Renal pelvis (tissue), 1 donor: ENCODE measurements at regions not wholly inside any gene's neighbourhood (a gene's known extent, or its start where the extent isn't known, plus 50 kb on each side); places are given as distances from the start of the nearest gene placed in this dataset.
"Not testable (repeated sequence)": the region's sequence is repeated elsewhere in the genome, so short reads cannot be mapped to it uniquely, and the experiment has no call there.

ENCODE experiments used
- DNase-seq: peaks from one replicate; pipeline ENCODE4 v3.0.0-alpha.2; 2013

GRCh38 chr11:13782390-13783075 lies 114.1 kb downstream of the FAR1 start:
- no peak for DNase-seq

GRCh38 chr11:13784441-13784840 lies 116.0 kb downstream of the FAR1 start:
- no peak for DNase-seq

GRCh38 chr11:13784855-13785254 lies 116.4 kb downstream of the FAR1 start:
- no peak for DNase-seq

GRCh38 chr11:13786688-13787087 lies 118.2 kb downstream of the FAR1 start:
- DNase-seq: no peak

GRCh38 chr11:13797616-13798015 lies 129.1 kb downstream of the FAR1 start:
- not testable (repeated sequence) for DNase-seq

GRCh38 chr11:13800901-13801300 lies 132.4 kb downstream of the FAR1 start:
- DNase-seq: no peak

- DNase-seq: no peak
Measured at GRCh38 chr11:13818325-13818724, 144.2 kb upstream of the SPON1 start.

GRCh38 chr11:13826505-13827278 lies 135.8 kb upstream of the SPON1 start:
- no peak for DNase-seq

- no peak for DNase-seq
Measured at GRCh38 chr11:13831696-13832095, 130.8 kb upstream of the SPON1 start.

- DNase-seq: no peak
Measured at GRCh38 chr11:13834463-13834862, 128.1 kb upstream of the SPON1 start.

- no peak for DNase-seq
Measured at GRCh38 chr11:13836666-13837065, 125.9 kb upstream of the SPON1 start.

- DNase-seq: no peak
Measured at GRCh38 chr11:13837286-13837685, 125.2 kb upstream of the SPON1 start.

GRCh38 chr11:13841393-13841792 lies 121.1 kb upstream of the SPON1 start:
- DNase-seq: no peak

- no peak for DNase-seq
Measured at GRCh38 chr11:13848031-13848430, 114.5 kb upstream of the SPON1 start.

GRCh38 chr11:13850231-13851005 lies 112.1 kb upstream of the SPON1 start:
- no peak for DNase-seq

GRCh38 chr11:13851691-13852090 lies 110.8 kb upstream of the SPON1 start:
- no peak for DNase-seq

GRCh38 chr11:13852481-13852880 lies 110.0 kb upstream of the SPON1 start:
- no peak for DNase-seq

GRCh38 chr11:13857828-13858227 lies 104.7 kb upstream of the SPON1 start:
- no peak for DNase-seq

- no peak for DNase-seq
Measured at GRCh38 chr11:13859892-13860291, 102.6 kb upstream of the SPON1 start.

- DNase-seq: no peak
Measured at GRCh38 chr11:13861411-13861810, 101.1 kb upstream of the SPON1 start.

- no peak for DNase-seq
Measured at GRCh38 chr11:13862845-13863392, 99.6 kb upstream of the SPON1 start.

- no peak for DNase-seq
Measured at GRCh38 chr11:13868710-13869397, 93.7 kb upstream of the SPON1 start.
